ENCODE measurements at regions not wholly inside any gene's neighbourhood (a gene's known extent, or its start where the extent isn't known, plus 50 kb on each side); places are given as distances from the start of the nearest gene placed in this dataset.

DNA sequence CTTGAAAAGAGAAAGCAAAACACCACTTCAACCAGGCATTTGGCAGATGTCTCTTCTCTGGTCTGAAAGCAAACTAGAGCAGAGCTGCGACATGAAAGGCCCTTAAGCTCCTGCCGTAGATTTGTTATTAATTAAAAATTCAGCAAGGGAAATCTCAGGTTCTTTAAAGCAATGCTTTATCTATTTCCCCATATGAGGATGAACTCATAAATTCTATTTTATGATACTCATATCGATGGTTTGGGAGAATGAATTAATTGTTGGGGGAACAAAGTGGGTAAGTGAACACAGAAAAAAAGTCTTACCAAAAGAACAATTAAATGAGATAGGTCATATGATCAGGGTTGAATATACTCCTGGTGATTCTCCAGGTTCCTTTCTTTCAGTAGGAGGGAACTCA, 464.7 kb upstream of the SLC35B3 start:
- DNase-seq: no peak
- TF ChIP-seq, protein P1, sequence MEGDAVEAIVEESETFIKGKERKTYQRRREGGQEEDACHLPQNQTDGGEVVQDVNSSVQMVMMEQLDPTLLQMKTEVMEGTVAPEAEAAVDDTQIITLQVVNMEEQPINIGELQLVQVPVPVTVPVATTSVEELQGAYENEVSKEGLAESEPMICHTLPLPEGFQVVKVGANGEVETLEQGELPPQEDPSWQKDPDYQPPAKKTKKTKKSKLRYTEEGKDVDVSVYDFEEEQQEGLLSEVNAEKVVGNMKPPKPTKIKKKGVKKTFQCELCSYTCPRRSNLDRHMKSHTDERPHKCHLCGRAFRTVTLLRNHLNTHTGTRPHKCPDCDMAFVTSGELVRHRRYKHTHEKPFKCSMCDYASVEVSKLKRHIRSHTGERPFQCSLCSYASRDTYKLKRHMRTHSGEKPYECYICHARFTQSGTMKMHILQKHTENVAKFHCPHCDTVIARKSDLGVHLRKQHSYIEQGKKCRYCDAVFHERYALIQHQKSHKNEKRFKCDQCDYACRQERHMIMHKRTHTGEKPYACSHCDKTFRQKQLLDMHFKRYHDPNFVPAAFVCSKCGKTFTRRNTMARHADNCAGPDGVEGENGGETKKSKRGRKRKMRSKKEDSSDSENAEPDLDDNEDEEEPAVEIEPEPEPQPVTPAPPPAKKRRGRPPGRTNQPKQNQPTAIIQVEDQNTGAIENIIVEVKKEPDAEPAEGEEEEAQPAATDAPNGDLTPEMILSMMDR (IDR thresholded peaks at IDR 0.05): no peak
- no peaks in the 10 kb centered on the region for H3K36me3 ChIP-seq (ENCODE audit: low read depth)
- no peaks in the 10 kb centered on the region for H3K9me3 ChIP-seq
- intact Hi-C loops (cut with DNase I, micrococcal nuclease): no loop called here
- no peak for ATAC-seq
- no peak overlapping the region for H3K4me3 ChIP-seq
- no peaks in the 10 kb centered on the region for H3K4me1 ChIP-seq (ENCODE audit: low read depth)

DNA sequence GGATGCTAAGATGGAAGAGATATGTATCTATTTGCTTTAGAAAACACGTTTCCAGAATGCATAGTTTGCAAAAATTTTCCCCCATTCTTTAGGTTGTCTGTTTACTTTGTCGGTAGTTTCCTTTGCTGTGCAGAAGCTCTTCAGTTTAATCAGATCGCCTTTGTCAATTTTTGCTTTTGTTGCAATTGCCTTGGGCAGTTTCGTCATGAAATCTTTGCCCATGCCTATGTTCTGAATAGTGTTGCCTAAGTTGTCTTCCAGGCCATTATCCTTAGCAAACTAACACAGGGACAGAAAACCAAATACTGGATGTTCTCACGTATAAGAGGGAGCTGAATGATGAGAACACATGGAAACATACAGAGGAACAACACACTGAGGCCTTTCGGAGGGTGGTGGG, 454.2 kb upstream of the SLC35B3 start:
- no peak overlapping the region for H3K4me3 ChIP-seq

DNA sequence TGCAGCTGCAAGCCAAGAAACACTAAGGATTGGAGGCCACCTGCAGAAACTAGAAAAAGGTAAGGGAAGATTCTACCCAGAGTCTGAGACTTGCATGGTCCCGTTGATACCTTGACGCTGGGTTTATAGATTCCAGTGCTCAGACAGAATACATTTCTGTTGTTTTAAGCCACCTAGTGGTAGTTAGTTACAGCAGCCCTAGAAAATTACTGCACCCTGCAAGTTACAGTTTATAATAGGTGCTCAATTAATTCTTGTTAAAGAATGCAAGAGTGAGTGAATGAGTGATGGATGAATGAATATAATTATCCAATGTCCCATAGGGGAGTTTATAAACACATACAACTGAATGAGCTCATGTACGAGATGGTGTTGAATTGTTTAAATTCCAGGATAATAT, 453.1 kb upstream of the SLC35B3 start:
- TF ChIP-seq, protein P1 (IDR thresholded peaks at IDR 0.05): no peak
- H3K4me1 ChIP-seq (ENCODE audit: low read depth): no peaks in the 10 kb centered on the region
- DNase-seq: no peak
- intact Hi-C loops (cut with DNase I, micrococcal nuclease): no loop called here
- no peaks in the 10 kb centered on the region for H3K9me3 ChIP-seq
- H3K36me3 ChIP-seq (ENCODE audit: low read depth): no peaks in the 10 kb centered on the region
- H3K4me3 ChIP-seq: no peak overlapping the region
- no peak for ATAC-seq

More for the DNA sequence above, 454.2 kb upstream of the SLC35B3 start:
- intact Hi-C loops (cut with DNase I, micrococcal nuclease): no loop called here
- no peaks in the 10 kb centered on the region for H3K36me3 ChIP-seq (ENCODE audit: low read depth)
- ATAC-seq: no peak
- no peaks in the 10 kb centered on the region for H3K4me1 ChIP-seq (ENCODE audit: low read depth)
- TF ChIP-seq, protein P1 (IDR thresholded peaks at IDR 0.05): no peak
- no peak for DNase-seq
- no peaks in the 10 kb centered on the region for H3K9me3 ChIP-seq

DNA sequence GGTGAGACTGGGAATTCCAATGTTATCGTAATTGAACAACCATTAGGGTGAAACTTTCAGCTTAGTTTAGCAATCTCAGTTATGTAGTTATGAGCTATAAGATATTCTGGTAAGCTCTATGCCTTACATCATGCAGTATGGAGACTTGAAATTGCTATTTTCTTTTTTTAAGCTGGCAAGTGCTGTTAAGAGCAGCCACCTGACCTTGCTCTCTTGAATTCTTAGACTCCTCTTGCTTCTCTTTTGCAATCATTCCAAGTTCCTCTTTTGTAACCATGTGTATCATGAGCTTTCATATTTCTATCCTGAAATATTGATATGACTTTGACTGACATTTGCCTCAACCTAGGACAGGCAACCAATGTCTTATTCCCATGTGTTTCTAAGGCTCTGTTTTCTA, 446.3 kb upstream of the SLC35B3 start:
- ATAC-seq: no peak
- TF ChIP-seq, protein P1 (IDR thresholded peaks at IDR 0.05): no peak
- intact Hi-C loops (cut with DNase I, micrococcal nuclease): no loop called here
- Histone ChIP-seq H3K4me3 (no peak overlapping the region), H3K36me3 (ENCODE audit: low read depth) (no peaks in the 10 kb centered on the region), H3K9me3 (no peaks in the 10 kb centered on the region), H3K4me1 (ENCODE audit: low read depth) (no peaks in the 10 kb centered on the region)
- DNase-seq: no peak

DNA sequence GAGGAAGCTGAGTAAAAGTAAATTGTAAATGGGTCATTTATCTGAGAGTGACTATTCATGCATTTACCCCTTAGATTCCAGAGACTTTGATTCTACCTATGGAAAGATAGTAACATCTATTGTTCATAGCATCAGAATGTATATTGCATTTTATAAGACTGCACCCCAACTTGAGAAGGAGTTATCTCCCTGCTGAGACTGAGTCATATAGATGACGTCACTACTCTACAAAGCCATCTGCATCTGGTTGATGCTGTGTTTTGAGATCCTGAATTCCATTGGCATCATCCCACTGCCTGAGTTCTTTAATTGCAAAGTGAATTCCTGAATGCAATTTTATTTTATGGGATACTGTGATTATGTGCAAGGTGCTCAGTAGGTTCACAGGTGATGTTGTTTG, 444.0 kb upstream of the SLC35B3 start:
- intact Hi-C loops (cut with DNase I, micrococcal nuclease): no loop called here
- H3K9me3 ChIP-seq: no peaks in the 10 kb centered on the region
- DNase-seq (no peak), ATAC-seq (no peak)
- H3K4me1 ChIP-seq (ENCODE audit: low read depth): no peaks in the 10 kb centered on the region
- no peaks in the 10 kb centered on the region for H3K36me3 ChIP-seq (ENCODE audit: low read depth)
- no peak overlapping the region for H3K4me3 ChIP-seq
- TF ChIP-seq, protein P1 (IDR thresholded peaks at IDR 0.05): no peak

DNA sequence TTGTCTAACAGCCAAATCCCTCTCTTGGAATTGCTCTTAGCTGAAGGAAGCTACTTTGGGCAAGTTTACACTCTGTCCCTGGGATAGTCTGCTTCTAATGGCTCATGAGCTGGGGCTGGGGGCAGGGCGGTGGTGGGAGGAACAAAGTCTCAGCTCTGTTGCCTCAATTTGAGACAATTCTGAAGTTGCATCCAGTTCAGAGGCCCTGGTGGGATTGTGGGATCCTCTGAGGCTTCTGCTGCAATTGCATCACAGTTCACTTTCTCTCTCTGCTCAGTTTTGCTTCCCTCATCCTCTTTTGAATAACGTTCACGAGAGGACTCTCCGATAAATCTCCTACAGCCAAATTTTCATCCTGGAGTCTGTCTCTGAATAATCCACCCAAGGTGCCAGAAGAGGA, 440.6 kb upstream of the SLC35B3 start:
- no peaks in the 10 kb centered on the region for H3K4me1 ChIP-seq (ENCODE audit: low read depth)
- H3K4me3 ChIP-seq: no peak overlapping the region
- no peaks in the 10 kb centered on the region for H3K36me3 ChIP-seq (ENCODE audit: low read depth)
- ATAC-seq (no peak), DNase-seq (no peak)
- TF ChIP-seq, protein P1 (IDR thresholded peaks at IDR 0.05): no peak
- no peaks in the 10 kb centered on the region for H3K9me3 ChIP-seq
- intact Hi-C loops (cut with DNase I, micrococcal nuclease): no loop called here
